SK-N-SH treated with all-trans-retinoic acid at 6 μM for 48 hours (cell line): ENCODE measurements at regions not wholly inside any gene's neighbourhood (a gene's known extent, or its start where the extent isn't known, plus 50 kb on each side); places are given as distances from the start of the nearest gene placed in this dataset.

Source experiments
- ISL1 ChIP-seq: fragments of 250-450 bp; sonication (Bioruptor Pico); IDR thresholded peaks from 2 replicates; pipeline ENCODE4 v2.1.2; 2022; ENCODE audit warnings: mild to moderate bottlenecking, moderate library complexity
- OSR1 ChIP-seq: fragments of 250-450 bp; sonication (Bioruptor Pico); IDR thresholded peaks from 2 replicates; pipeline ENCODE4 v1.8.0; 2022; ENCODE audit warnings: moderate library complexity, mild to moderate bottlenecking, inconsistent platforms
- TCF4 ChIP-seq: fragments of 250-450 bp; sonication (Bioruptor Pico); IDR thresholded peaks from 2 replicates; pipeline ENCODE4 v1.8.0; 2021; ENCODE audit warnings: mild to moderate bottlenecking, moderate library complexity, borderline replicate concordance
- ZFP3 ChIP-seq: fragments of 250-450 bp; sonication (Bioruptor Pico); IDR thresholded peaks from 2 replicates; pipeline ENCODE4 v1.5.0; 2020; ENCODE audit warnings: mild to moderate bottlenecking, moderate library complexity
- TF ChIP-seq, protein P1 (sequence below): fragments of 250-450 bp; sonication (Bioruptor Pico); IDR thresholded peaks from 2 replicates; pipeline ENCODE4 v1.8.0; 2020; ENCODE audit warnings: mild to moderate bottlenecking, moderate library complexity, borderline replicate concordance

GRCh38 chr14:86604561-86604960 is 1074.6 kb downstream of the FLRT2 start:
- TF ChIP-seq OSR1 (CRISPR knock-in tag) (no peak), ISL1 (no peak), TCF4 (CRISPR knock-in tag) (no peak), ZFP3 (no peak)
- TF ChIP-seq, protein P1, sequence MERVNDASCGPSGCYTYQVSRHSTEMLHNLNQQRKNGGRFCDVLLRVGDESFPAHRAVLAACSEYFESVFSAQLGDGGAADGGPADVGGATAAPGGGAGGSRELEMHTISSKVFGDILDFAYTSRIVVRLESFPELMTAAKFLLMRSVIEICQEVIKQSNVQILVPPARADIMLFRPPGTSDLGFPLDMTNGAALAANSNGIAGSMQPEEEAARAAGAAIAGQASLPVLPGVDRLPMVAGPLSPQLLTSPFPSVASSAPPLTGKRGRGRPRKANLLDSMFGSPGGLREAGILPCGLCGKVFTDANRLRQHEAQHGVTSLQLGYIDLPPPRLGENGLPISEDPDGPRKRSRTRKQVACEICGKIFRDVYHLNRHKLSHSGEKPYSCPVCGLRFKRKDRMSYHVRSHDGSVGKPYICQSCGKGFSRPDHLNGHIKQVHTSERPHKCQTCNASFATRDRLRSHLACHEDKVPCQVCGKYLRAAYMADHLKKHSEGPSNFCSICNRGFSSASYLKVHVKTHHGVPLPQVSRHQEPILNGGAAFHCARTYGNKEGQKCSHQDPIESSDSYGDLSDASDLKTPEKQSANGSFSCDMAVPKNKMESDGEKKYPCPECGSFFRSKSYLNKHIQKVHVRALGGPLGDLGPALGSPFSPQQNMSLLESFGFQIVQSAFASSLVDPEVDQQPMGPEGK (CRISPR knock-in tag) = no peak
